ENCODE measurements at regions not wholly inside any gene's neighbourhood (a gene's known extent, or its start where the extent isn't known, plus 50 kb on each side); places are given as distances from the start of the nearest gene placed in this dataset.
A peak's percentile ranks its signal among the peaks of the same experiment; 100 is the strongest.

DNA sequence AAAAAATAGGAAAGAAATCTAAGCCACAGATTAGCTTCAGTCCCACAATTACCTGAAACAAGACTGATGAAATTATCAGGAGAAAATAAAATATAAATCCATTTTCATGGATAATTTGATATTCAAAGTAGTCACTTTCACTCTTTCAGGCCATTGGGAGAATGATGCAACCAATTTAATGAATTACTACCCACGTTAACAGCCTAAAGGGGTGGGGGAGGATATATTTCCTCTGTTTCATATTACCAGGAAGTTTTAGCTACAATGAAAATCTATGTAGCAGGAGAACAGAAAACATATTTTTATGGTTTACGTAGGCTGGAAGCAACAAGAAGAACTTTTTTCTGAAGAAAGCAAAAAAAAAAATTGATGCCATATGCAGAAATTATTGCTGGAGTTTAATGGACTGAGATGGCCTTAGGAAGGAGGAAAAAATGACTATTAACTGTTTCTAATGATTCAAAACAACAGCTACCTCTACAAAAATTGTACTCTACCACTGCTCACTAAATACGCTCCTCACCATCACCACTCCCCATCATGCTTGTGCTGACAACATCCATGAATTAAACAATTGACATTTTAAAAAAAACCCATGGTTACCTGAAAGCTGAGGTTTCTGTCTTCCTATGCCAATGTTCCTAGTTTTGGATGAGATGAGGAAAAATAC is 100.9 kb downstream of the CXXC4 start:
- H3K9me3 ChIP-seq (replicated peaks; ENCODE audit: control insufficient read depth, insufficient read depth, low read depth, low read length): no peaks in the 10 kb centered on the region; the same call in 1 of the 2 replicates
- WGBS (ENCODE audit: insufficient coverage, low coverage, missing lambda C conversion rate): 0% methylated on average over 3 of the region's 3 CpGs
- CTCF ChIA-PET (ENCODE audit: low intra/inter-chr PET ratio): no interaction called here
- no peak overlapping the region for H3K27ac ChIP-seq (ENCODE audit: extremely low read depth, low read depth, low read length)
- H3K4me3 ChIP-seq: no peak overlapping the region
- POLR2A ChIA-PET: no interaction called here
- ATAC-seq (no peak), FAIRE-seq (no peak), DNase-seq (ENCODE audit: extremely low read depth in 1 of 4, low spot score in 3 of 4) (no peak)
- intact Hi-C loops (cut with micrococcal nuclease) (no loop called here), in situ Hi-C loops (cut with MboI) (no loop called here)
- H3K79me2 ChIP-seq (ENCODE audit: control insufficient read depth, insufficient read depth, low read length): no peaks in the 10 kb centered on the region
- H3K27me3 ChIP-seq (ENCODE audit: control insufficient read depth in 2 of 2, insufficient read depth in 2 of 2, low read length in 2 of 2): no peaks in the 10 kb centered on the region
- no peak overlapping the region for H3K9ac ChIP-seq (ENCODE audit: insufficient read depth in 1 of 2, low read depth in 2 of 2, low read length in 2 of 2)
- no peaks in the 10 kb centered on the region for H4K20me1 ChIP-seq (replicated peaks; ENCODE audit: control insufficient read depth, insufficient read depth, low read length)
- no peaks in the 10 kb centered on the region for H3K9me1 ChIP-seq (ENCODE audit: control insufficient read depth, insufficient read depth, low read length)
- no peak overlapping the region for H2AFZ ChIP-seq (ENCODE audit: low read depth, low read length)
- no peak overlapping the region for H3K4me2 ChIP-seq (ENCODE audit: insufficient read depth, low read length)
- H3K4me1 ChIP-seq (replicated peaks in 1 of 2; ENCODE audit: control insufficient read depth in 2 of 2, insufficient read depth in 2 of 2, low read length in 2 of 2): no peaks in the 10 kb centered on the region
- TF ChIP-seq, protein P1, sequence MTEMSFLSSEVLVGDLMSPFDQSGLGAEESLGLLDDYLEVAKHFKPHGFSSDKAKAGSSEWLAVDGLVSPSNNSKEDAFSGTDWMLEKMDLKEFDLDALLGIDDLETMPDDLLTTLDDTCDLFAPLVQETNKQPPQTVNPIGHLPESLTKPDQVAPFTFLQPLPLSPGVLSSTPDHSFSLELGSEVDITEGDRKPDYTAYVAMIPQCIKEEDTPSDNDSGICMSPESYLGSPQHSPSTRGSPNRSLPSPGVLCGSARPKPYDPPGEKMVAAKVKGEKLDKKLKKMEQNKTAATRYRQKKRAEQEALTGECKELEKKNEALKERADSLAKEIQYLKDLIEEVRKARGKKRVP (CRISPR knock-in tag; IDR thresholded peaks at IDR 0.05): no peak
- TF ChIP-seq ZNF140 (CRISPR knock-in tag; IDR thresholded peaks at IDR 0.05) (no peak), ZNF165 (CRISPR knock-in tag; IDR thresholded peaks at IDR 0.05; ENCODE audit: borderline replicate concordance) (no peak), TAF7 (tag; IDR thresholded peaks at IDR 0.05) (no peak)
- BruUV-seq (replicated peaks): no TSS peak
- H3K36me3 ChIP-seq (ENCODE audit: control insufficient read depth, insufficient read depth, low read length): no peaks in the 10 kb centered on the region

DNA sequence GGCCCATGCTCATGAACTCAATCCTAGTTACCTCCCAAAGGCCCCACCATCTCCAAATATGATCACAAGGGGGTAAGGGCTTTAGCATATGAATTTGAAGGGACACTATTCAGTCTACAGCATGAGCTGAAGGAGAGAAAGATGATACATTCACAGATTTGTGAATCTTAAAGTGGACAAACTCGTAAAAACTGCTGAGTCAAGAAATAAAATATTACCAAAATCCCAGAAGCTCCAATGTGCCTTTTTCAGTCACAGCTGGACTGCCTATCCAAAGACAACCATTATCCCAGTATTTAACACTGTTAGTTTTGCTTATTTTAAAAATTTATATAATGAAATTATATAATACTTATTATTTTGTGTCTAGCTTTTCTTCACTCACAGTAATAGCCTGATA is 109.0 kb downstream of the CXXC4 start:
- no peaks in the 10 kb centered on the region for H3K9me1 ChIP-seq (ENCODE audit: control insufficient read depth, insufficient read depth, low read length)
- DNase-seq (ENCODE audit: extremely low read depth in 1 of 4, low spot score in 3 of 4) (no peak), ATAC-seq (no peak), FAIRE-seq (no peak)
- no peak overlapping the region for H3K27ac ChIP-seq (ENCODE audit: extremely low read depth, low read depth, low read length)
- H3K4me3 ChIP-seq: no peak overlapping the region
- 0% methylated on average over 1 of the region's 1 CpG for WGBS (ENCODE audit: insufficient coverage, low coverage, missing lambda C conversion rate)
- no peak overlapping the region for H3K4me2 ChIP-seq (ENCODE audit: insufficient read depth, low read length)
- no peaks in the 10 kb centered on the region for H3K4me1 ChIP-seq (replicated peaks in 1 of 2; ENCODE audit: control insufficient read depth in 2 of 2, insufficient read depth in 2 of 2, low read length in 2 of 2)
- no peaks in the 10 kb centered on the region for H3K36me3 ChIP-seq (ENCODE audit: control insufficient read depth, insufficient read depth, low read length)
- ChIA-PET CTCF (ENCODE audit: low intra/inter-chr PET ratio) (no interaction called here), POLR2A (no interaction called here)
- H3K9me3 ChIP-seq (replicated peaks; ENCODE audit: control insufficient read depth, insufficient read depth, low read depth, low read length): no peaks in the 10 kb centered on the region
- BruUV-seq (replicated peaks): no TSS peak
- intact Hi-C loops (cut with micrococcal nuclease) (no loop called here), in situ Hi-C loops (cut with MboI) (no loop called here)
- no peak overlapping the region for H2AFZ ChIP-seq (ENCODE audit: low read depth, low read length)
- H3K27me3 ChIP-seq (ENCODE audit: control insufficient read depth in 2 of 2, insufficient read depth in 2 of 2, low read length in 2 of 2): no peaks in the 10 kb centered on the region
- H3K9ac ChIP-seq (ENCODE audit: insufficient read depth in 1 of 2, low read depth in 2 of 2, low read length in 2 of 2): no peak overlapping the region
- H3K79me2 ChIP-seq (ENCODE audit: control insufficient read depth, insufficient read depth, low read length): no peaks in the 10 kb centered on the region
- H4K20me1 ChIP-seq (replicated peaks; ENCODE audit: control insufficient read depth, insufficient read depth, low read length): no peaks in the 10 kb centered on the region
- 0 out of 2 replicates have a peak, but pooled peaks have one; percentile 10 for TF ChIP-seq MAFF (IDR thresholded peaks at IDR 0.05; ENCODE audit: low read length)
- no peak for TF ChIP-seq MCM3 (IDR thresholded peaks at IDR 0.05)
- TF ChIP-seq, protein P2, sequence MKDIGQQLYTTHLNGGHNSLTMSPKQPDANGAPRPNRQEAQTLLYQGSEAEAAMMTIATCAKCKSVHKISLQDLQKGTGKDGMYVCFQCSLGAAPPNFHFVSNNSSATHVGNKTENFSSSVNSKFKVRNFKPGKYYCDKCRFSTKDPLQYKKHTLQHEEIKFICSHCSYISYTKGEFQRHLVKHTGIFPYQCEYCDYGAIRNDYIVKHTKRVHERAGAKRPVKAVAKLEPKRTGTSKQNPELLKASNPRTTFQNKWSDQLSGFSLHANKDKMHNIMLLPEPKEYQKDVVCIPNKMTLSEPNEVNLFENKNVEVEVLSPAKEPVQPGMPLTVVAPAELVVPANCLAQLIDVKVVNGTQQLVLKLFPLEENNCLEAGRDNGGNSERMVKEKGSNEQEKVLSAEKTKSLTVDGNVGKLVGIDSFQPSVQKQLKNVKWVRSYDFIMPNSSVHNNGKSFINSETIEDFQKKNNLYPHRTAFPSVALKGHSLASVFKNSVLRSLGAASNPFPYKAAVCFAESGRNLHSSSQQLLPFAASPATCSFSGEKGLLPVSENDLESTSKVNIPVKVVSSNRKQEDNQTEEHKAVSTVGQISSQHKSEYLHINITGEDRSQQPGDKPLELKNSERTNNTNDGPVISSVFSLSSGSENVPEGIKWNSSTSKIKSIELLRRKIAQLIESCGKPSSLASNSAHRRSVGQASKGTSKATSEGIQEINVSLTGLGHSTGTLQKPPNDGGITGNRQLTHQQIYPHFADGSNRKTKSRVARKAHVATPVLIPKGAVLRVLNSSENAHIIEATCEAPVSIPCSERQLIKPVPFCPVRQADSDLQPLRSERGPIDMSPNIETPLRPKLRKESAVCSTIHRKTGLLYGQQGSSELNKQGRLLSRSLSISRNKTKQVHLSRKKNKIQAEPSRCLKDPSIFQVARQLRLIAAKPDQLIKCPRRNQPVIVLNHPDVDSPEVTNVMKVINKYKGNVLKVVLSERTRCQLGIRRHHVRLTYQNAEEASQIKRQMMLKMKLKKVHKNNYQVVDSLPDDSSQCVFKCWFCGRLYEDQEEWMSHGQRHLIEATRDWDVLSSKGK (CRISPR knock-in tag; IDR thresholded peaks at IDR 0.05): no peak
- no peak for TF ChIP-seq HNRNPL (IDR thresholded peaks at IDR 0.05; ENCODE audit: low read depth, low read length)
- no peak for TF ChIP-seq ZNF507 (tag; conservative IDR thresholded peaks at IDR 0.05)
- TF ChIP-seq SREBF1 (IDR thresholded peaks at IDR 0.05; ENCODE audit: borderline replicate concordance, low read depth, low read length): no peak
